ENCODE measurements at regions not wholly inside any gene's neighbourhood (a gene's known extent, or its start where the extent isn't known, plus 50 kb on each side); places are given as distances from the start of the nearest gene placed in this dataset.

- TF ChIP-seq, protein P1, sequence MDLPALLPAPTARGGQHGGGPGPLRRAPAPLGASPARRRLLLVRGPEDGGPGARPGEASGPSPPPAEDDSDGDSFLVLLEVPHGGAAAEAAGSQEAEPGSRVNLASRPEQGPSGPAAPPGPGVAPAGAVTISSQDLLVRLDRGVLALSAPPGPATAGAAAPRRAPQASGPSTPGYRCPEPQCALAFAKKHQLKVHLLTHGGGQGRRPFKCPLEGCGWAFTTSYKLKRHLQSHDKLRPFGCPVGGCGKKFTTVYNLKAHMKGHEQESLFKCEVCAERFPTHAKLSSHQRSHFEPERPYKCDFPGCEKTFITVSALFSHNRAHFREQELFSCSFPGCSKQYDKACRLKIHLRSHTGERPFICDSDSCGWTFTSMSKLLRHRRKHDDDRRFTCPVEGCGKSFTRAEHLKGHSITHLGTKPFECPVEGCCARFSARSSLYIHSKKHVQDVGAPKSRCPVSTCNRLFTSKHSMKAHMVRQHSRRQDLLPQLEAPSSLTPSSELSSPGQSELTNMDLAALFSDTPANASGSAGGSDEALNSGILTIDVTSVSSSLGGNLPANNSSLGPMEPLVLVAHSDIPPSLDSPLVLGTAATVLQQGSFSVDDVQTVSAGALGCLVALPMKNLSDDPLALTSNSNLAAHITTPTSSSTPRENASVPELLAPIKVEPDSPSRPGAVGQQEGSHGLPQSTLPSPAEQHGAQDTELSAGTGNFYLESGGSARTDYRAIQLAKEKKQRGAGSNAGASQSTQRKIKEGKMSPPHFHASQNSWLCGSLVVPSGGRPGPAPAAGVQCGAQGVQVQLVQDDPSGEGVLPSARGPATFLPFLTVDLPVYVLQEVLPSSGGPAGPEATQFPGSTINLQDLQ (CRISPR knock-in tag; IDR thresholded peaks at IDR 0.05): no peak
- TF ChIP-seq ZSCAN21 (CRISPR knock-in tag; IDR thresholded peaks at IDR 0.05; ENCODE audit: borderline replicate concordance) (no peak), BORCS8-MEF2B (CRISPR knock-in tag; IDR thresholded peaks at IDR 0.05) (no peak), ZNF720 (CRISPR knock-in tag; IDR thresholded peaks at IDR 0.05) (no peak)
- TF ChIP-seq, protein P2, sequence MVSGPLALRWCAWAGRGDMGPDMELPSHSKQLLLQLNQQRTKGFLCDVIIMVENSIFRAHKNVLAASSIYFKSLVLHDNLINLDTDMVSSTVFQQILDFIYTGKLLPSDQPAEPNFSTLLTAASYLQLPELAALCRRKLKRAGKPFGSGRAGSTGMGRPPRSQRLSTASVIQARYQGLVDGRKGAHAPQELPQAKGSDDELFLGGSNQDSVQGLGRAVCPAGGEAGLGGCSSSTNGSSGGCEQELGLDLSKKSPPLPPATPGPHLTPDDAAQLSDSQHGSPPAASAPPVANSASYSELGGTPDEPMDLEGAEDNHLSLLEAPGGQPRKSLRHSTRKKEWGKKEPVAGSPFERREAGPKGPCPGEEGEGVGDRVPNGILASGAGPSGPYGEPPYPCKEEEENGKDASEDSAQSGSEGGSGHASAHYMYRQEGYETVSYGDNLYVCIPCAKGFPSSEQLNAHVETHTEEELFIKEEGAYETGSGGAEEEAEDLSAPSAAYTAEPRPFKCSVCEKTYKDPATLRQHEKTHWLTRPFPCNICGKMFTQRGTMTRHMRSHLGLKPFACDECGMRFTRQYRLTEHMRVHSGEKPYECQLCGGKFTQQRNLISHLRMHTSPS (CRISPR knock-in tag; IDR thresholded peaks at IDR 0.05; ENCODE audit: low read depth): no peak
These were observed 176.6 kb upstream of the RAG2 start (continued) for GRCh38 chr11:36774603-36775002.

GRCh38 chr11:36763187-36763586 is 165.2 kb upstream of the RAG2 start:
- no peaks in the 10 kb centered on the region for H3K4me1 ChIP-seq (ENCODE audit: insufficient read depth, low read length)
- in situ Hi-C loops (cut with HindIII; ENCODE audit: extremely low pct_ligation_motif_present, low pct_unique_long_range_greater_than_20kb): no loop called here
- ATAC-seq: no peak
- CTCF ChIA-PET (ENCODE audit: low intra/inter-chr PET ratio, low total read pairs): no interaction called here
- no peak overlapping the region for H3K4me2 ChIP-seq (ENCODE audit: low read depth, low read length)
- no TSS peak for BruUV-seq (replicated peaks)
- H3K9me3 ChIP-seq (ENCODE audit: low read length): no peaks in the 10 kb centered on the region
- no peak overlapping the region for H3K9ac ChIP-seq (ENCODE audit: insufficient read depth, low read depth, low read length)
- no peak for FAIRE-seq
- POLR2A ChIA-PET: no interaction called here
- H3K27me3 ChIP-seq (ENCODE audit: control insufficient read depth in 1 of 2, insufficient read depth in 2 of 2, low read length in 2 of 2): no peaks in the 10 kb centered on the region
- TF ChIP-seq ZNF180 (CRISPR knock-in tag; IDR thresholded peaks at IDR 0.05; ENCODE audit: borderline replicate concordance, low read depth) (no peak), KLF16 (CRISPR knock-in tag; IDR thresholded peaks at IDR 0.05) (no peak), RELA (CRISPR knock-in tag; IDR thresholded peaks at IDR 0.05) (no peak)
- 2% methylated on average over 1 of the region's 1 CpG for WGBS (ENCODE audit: low lambda C conversion rate)
- no peak for DNase-seq (ENCODE audit: low spot score)
- intact Hi-C loops (cut with micrococcal nuclease; ENCODE audit: unreplicated experiment): no loop called here
- H3K79me2 ChIP-seq (ENCODE audit: insufficient read depth, low read length): no peaks in the 10 kb centered on the region
- no peak overlapping the region for H3K27ac ChIP-seq (ENCODE audit: extremely low read length, insufficient read depth, low read length)
- H2AFZ ChIP-seq (ENCODE audit: low read length): no peak overlapping the region
- no peak overlapping the region for H3K4me3 ChIP-seq (replicated peaks in 1 of 3; ENCODE audit: insufficient read depth in 1 of 3, low read depth in 2 of 3, low read length in 3 of 3)
- H3K36me3 ChIP-seq (replicated peaks in 1 of 2; ENCODE audit: control insufficient read depth in 1 of 2, insufficient read depth in 2 of 2, low read length in 2 of 2): no peaks in the 10 kb centered on the region
- no peaks in the 10 kb centered on the region for H4K20me1 ChIP-seq (ENCODE audit: insufficient read depth, low read length)

Data from HepG2 (cell line).